Transverse colon (tissue), 3 donors: ENCODE measurements at regions not wholly inside any gene's neighbourhood (a gene's known extent, or its start where the extent isn't known, plus 50 kb on each side); places are given as distances from the start of the nearest gene placed in this dataset.

Experiments used
- EP300 ChIP-seq: sonication (generic); formaldehyde crosslinking; IDR thresholded peaks from one replicate; pipeline ENCODE4 v1.6.1; 2017; ENCODE audit warnings: antibody characterized with exemption, low read depth
- POLR2A ChIP-seq: fragments of 450-650 bp; IDR thresholded peaks from one replicate; pipeline ENCODE4 v1.6.1; 2016; ENCODE audit warnings: antibody characterized with exemption, mild to moderate bottlenecking, moderate library complexity
- TF ChIP-seq, protein P1 (sequence below), 5 experiments: fragments of 200-600 bp in 3 of 5; fragments of 450-650 bp in 2 of 5; sonication (generic) in 3 of 5; IDR thresholded peaks; 1 replicate in 2 of 5; 2 replicates in 3 of 5; pipeline ENCODE4 v1.5.1; 2016 to 2017; ENCODE audit warnings: antibody characterized with exemption in 5 of 5, inconsistent platforms in 3 of 5, mild to moderate bottlenecking in 2 of 5, moderate library complexity in 1 of 5

DNA sequence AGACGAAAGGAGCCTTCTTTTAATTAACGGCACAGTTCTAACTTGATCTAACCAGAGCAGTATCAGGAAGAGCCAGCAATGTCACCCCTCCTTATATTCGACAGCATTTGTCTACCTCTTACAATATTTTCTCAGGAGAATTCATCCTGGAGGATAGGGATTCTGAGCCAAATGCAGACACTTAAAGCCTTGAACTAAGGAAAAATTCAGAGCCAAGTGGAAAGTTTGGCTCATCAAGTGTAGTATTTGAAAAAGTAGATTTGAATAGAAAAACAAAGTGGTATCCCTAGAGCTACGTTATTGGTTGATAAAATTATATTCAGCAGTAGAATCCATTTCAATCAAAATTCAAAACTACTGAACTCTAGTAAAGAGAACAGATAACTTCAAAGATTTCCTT lies 732.0 kb upstream of the ADGRL2 start:
- TF ChIP-seq, protein P1, sequence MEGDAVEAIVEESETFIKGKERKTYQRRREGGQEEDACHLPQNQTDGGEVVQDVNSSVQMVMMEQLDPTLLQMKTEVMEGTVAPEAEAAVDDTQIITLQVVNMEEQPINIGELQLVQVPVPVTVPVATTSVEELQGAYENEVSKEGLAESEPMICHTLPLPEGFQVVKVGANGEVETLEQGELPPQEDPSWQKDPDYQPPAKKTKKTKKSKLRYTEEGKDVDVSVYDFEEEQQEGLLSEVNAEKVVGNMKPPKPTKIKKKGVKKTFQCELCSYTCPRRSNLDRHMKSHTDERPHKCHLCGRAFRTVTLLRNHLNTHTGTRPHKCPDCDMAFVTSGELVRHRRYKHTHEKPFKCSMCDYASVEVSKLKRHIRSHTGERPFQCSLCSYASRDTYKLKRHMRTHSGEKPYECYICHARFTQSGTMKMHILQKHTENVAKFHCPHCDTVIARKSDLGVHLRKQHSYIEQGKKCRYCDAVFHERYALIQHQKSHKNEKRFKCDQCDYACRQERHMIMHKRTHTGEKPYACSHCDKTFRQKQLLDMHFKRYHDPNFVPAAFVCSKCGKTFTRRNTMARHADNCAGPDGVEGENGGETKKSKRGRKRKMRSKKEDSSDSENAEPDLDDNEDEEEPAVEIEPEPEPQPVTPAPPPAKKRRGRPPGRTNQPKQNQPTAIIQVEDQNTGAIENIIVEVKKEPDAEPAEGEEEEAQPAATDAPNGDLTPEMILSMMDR (IDR thresholded peaks at IDR 0.05), result no peak
- no peak for TF ChIP-seq POLR2A
- no peak for TF ChIP-seq EP300
